HepG2 (cell line): ENCODE measurements at regions not wholly inside any gene's neighbourhood (a gene's known extent, or its start where the extent isn't known, plus 50 kb on each side); places are given as distances from the start of the nearest gene placed in this dataset.

Source experiments
- ATAC-seq: fragments of 200-7000 bp; cut with Tn5 transposase; 3 replicates; pipeline ENCODE4 v1.9.1; 2020; ENCODE audit warnings: mild to moderate bottlenecking, moderate library complexity
- BruUV-seq: library from RNA; stranded (reverse); fragments of 400-500 nt; replicated peaks from 2 replicates; lab custom pipeline; 2021; lab: Mats Ljungman, UMichigan
- CTCF ChIA-PET: fragments of 300-600 bp; formaldehyde crosslinking; extraction: SDS; loops from one replicate; lab custom pipeline; 2021; ENCODE audit warnings: low total read pairs, inconsistent platforms, low intra/inter-chr PET ratio; lab: Yijun Ruan, JAX
- POLR2A ChIA-PET: fragments of 350-600 bp; sonication (Branson Sonifier 250); formaldehyde crosslinking; loops from one replicate; lab custom pipeline; 2020; ENCODE audit warnings: antibody characterized with exemption, inconsistent platforms; lab: Yijun Ruan, JAX
- DNase-seq: peaks from one replicate; pipeline ENCODE4 v3.0.0-alpha.2; 2015; ENCODE audit warnings: low spot score
- FAIRE-seq: peaks from 3 replicates; lab custom pipeline; 2011; peaks lifted over from hg19 to GRCh38; lab: Jason Lieb, UNC
- H2AFZ ChIP-seq: one replicate; pipeline ENCODE4 v1.6.1; 2011; ENCODE audit warnings: low read length, inconsistent platforms
- H3K27ac ChIP-seq: fragments of 300-600 bp; 3 replicates; pipeline ENCODE4 v1.8.0; 2011; ENCODE audit warnings: mixed run types, mild to moderate bottlenecking, mixed read lengths, low read length, inconsistent platforms; ENCODE audit not compliant: insufficient read depth; ENCODE audit errors: extremely low read length
- H3K27me3 ChIP-seq, 2 experiments: fragments of 200-600 bp in 1 of 2; 2 replicates in 1 of 2; 3 replicates in 1 of 2; pipeline versions ENCODE4 v1.6.0 to v1.8.0; 2011; ENCODE audit warnings: low read length in 2 of 2, mild to moderate bottlenecking in 2 of 2, moderate library complexity in 2 of 2, inconsistent platforms in 1 of 2; ENCODE audit not compliant: insufficient read depth in 2 of 2, control insufficient read depth in 1 of 2
- H3K36me3 ChIP-seq, 2 experiments: fragments of 200-600 bp in 1 of 2; replicated peaks in 1 of 2; 2 replicates in 1 of 2; 3 replicates in 1 of 2; pipeline versions ENCODE4 v1.5.1 to v1.8.0; 2011; ENCODE audit warnings: low read length in 2 of 2, inconsistent platforms in 1 of 2; ENCODE audit not compliant: insufficient read depth in 2 of 2, control insufficient read depth in 1 of 2
- H3K4me1 ChIP-seq: 2 replicates; pipeline ENCODE4 v1.5.1; 2012; ENCODE audit warnings: low read length, inconsistent platforms; ENCODE audit not compliant: insufficient read depth
- H3K4me2 ChIP-seq: 2 replicates; pipeline ENCODE4 v1.6.0; 2011; ENCODE audit warnings: low read depth, low read length, inconsistent platforms
- H3K4me3 ChIP-seq, 3 experiments: fragments of 200-600 bp in 1 of 3; sonication (generic), shearing (Covaris generic) in 1 of 3; replicated peaks in 1 of 3; 2 replicates each; pipeline ENCODE4 v1.5.1; 2011 to 2016; ENCODE audit warnings: low read length in 3 of 3, inconsistent platforms in 2 of 3, low read depth in 2 of 3, mild to moderate bottlenecking in 2 of 3, control low read depth in 1 of 3, mixed read lengths in 1 of 3; ENCODE audit not compliant: insufficient read depth in 1 of 3
- H3K79me2 ChIP-seq: one replicate; pipeline ENCODE4 v1.6.1; 2011; ENCODE audit warnings: low read length, inconsistent platforms; ENCODE audit not compliant: insufficient read depth
- H3K9ac ChIP-seq: 2 replicates; pipeline ENCODE4 v1.6.0; 2011; ENCODE audit warnings: mild to moderate bottlenecking, low read depth, low read length, inconsistent platforms; ENCODE audit not compliant: insufficient read depth
- H3K9me3 ChIP-seq: 2 replicates; pipeline ENCODE4 v1.5.1; 2012; ENCODE audit warnings: mild to moderate bottlenecking, low read length
- H4K20me1 ChIP-seq: 2 replicates; pipeline ENCODE4 v1.6.0; 2011; ENCODE audit warnings: inconsistent platforms, mild to moderate bottlenecking, low read length, moderate library complexity; ENCODE audit not compliant: insufficient read depth
- CREB1 ChIP-seq, 2 experiments: fragments of 450-650 bp in 1 of 2; IDR thresholded peaks; 2 replicates each; pipeline ENCODE4 v1.6.1; 2016 to 2017; ENCODE audit warnings: control low read depth in 1 of 2, mild to moderate bottlenecking in 1 of 2, missing compliant biosample characterization in 1 of 2, missing genetic modification characterization in 1 of 2
- IRX3 ChIP-seq: sonication (generic); formaldehyde crosslinking; IDR thresholded peaks from 2 replicates; pipeline ENCODE4 v1.8.1; 2023; ENCODE audit warnings: mild to moderate bottlenecking, low read depth, missing genetic modification reagents, borderline replicate concordance
- MEIS1 ChIP-seq: sonication (generic); formaldehyde crosslinking; IDR thresholded peaks from 2 replicates; pipeline ENCODE4 v1.9.0; 2021; ENCODE audit warnings: mild to moderate bottlenecking, missing genetic modification reagents, moderate library complexity, borderline replicate concordance
- NFATC3 ChIP-seq: sonication (generic); formaldehyde crosslinking; IDR thresholded peaks from 2 replicates; pipeline ENCODE4 v1.5.1; 2020; ENCODE audit warnings: mild to moderate bottlenecking, missing genetic modification reagents
- NR1H2 ChIP-seq: sonication (generic); formaldehyde crosslinking; IDR thresholded peaks from 2 replicates; pipeline ENCODE4 v1.8.1; 2022; ENCODE audit warnings: low read depth, missing genetic modification reagents, borderline replicate concordance
- SMAD1 ChIP-seq: sonication (generic); formaldehyde crosslinking; IDR thresholded peaks from 2 replicates; pipeline ENCODE4 v1.4.0; 2020; ENCODE audit warnings: missing genetic modification reagents, low read depth, mild to moderate bottlenecking, borderline replicate concordance
- SP4 ChIP-seq: sonication (generic); formaldehyde crosslinking; IDR thresholded peaks from 2 replicates; pipeline ENCODE4 v1.8.1; 2023; ENCODE audit warnings: mild to moderate bottlenecking, missing genetic modification reagents
- ZNF205 ChIP-seq: IDR thresholded peaks from 2 replicates; pipeline ENCODE4 v1.6.1; 2018; ENCODE audit warnings: missing biosample characterization, missing genetic modification reagents
- ZNF598 ChIP-seq: sonication (generic); formaldehyde crosslinking; IDR thresholded peaks from 2 replicates; pipeline ENCODE4 v1.5.1; 2020; ENCODE audit warnings: mild to moderate bottlenecking, missing genetic modification reagents, borderline replicate concordance
- ZNF878 ChIP-seq: sonication (generic); formaldehyde crosslinking; IDR thresholded peaks from 2 replicates; pipeline ENCODE4 v1.8.1; 2023; ENCODE audit warnings: mild to moderate bottlenecking, missing genetic modification reagents, moderate library complexity
- WGBS: methylation state at CpG from one replicate; pipeline ENCODE4 v1.1.6; 2017; ENCODE audit warnings: low lambda C conversion rate; 5-methylcytosine and 5-hydroxymethylcytosine counted together
- in situ Hi-C: cut with HindIII; loops from 2 replicates; pipeline ENCODE4 v1.10.0; 2017; ENCODE audit warnings: low pct_unique_long_range_greater_than_20kb; ENCODE audit not compliant: extremely low pct_ligation_motif_present
- intact Hi-C: fragments of 100-400 bp; cut with micrococcal nuclease; formaldehyde crosslinking; loops from one replicate; pipeline ENCODE4 v1.10.0; 2022; ENCODE audit not compliant: unreplicated experiment
- TF ChIP-seq, protein P1 (sequence below), 2 experiments: fragments of 450-650 bp in 1 of 2; sonication (generic) in 1 of 2; formaldehyde crosslinking in 1 of 2; IDR thresholded peaks; 2 replicates each; pipeline versions ENCODE4 v1.6.1 to v1.8.0; 2016 to 2022; ENCODE audit warnings: antibody characterized with exemption in 1 of 2, mild to moderate bottlenecking in 1 of 2, missing genetic modification reagents in 1 of 2

GRCh38 chr20:57921676-57922075 lies 211.9 kb upstream of the PMEPA1 start:
- Histone ChIP-seq H3K27me3 (peaks cover 3 to 8% of the 10 kb centered on the region in 2 experiments; a peak in 1 of 5 replicates), H3K4me1 (no peaks in the 10 kb centered on the region), H4K20me1 (no peaks in the 10 kb centered on the region), H3K9me3 (peaks cover 16% of the 10 kb centered on the region), H3K9ac (no peak overlapping the region), H3K36me3 (no peaks in the 10 kb centered on the region), H3K4me3 (no peak overlapping the region), H3K4me2 (no peak overlapping the region), H3K27ac (no peak overlapping the region), H2AFZ (no peak overlapping the region), H3K79me2 (no peaks in the 10 kb centered on the region)
- intact Hi-C loops, result no loop called here
- in situ Hi-C loops, result no loop called here
- ChIA-PET POLR2A (no interaction called here), CTCF (no interaction called here)
- BruUV-seq, result no TSS peak
- FAIRE-seq (no peak), ATAC-seq (no peak), DNase-seq (no peak)
- TF ChIP-seq NR1H2, result no peak
- TF ChIP-seq IRX3, result no peak
- TF ChIP-seq NFATC3, result no peak
- TF ChIP-seq MEIS1 (CRISPR knock-in tag), result no peak
- TF ChIP-seq ZNF598, result no peak
- no peak for TF ChIP-seq SP4 (CRISPR knock-in tag)
- TF ChIP-seq ZNF205, result no peak
- WGBS, result 31% methylated on average over 8 of the region's 8 CpGs

DNA sequence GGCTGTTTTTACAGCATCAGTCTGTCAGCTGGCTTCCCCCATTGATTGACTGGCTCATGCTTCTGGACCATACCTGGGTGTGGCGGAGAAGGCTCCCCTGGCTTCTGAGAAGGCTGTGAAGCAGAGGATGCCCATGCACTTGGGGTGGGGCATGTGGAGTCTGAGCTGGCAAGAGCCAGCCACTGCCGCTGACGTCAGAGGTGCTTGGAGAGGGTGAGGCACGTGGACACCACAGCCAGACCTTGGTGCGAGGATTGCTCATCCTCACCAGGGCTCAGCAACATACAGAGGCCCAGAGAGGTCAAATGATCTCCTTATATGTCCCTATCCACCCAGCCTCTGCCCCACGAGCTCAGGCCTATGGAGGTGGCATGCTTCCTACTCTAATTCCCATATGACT lies 211.2 kb upstream of the PMEPA1 start:
- peaks cover 3 to 8% of the 10 kb centered on the region in 2 experiments; a peak in 1 of 5 replicates for H3K27me3 ChIP-seq
- H3K9me3 ChIP-seq, result peaks cover 9% of the 10 kb centered on the region
- no peak for ATAC-seq
- FAIRE-seq, result no peak
- no peak overlapping the region for H3K4me2 ChIP-seq
- in situ Hi-C loops (no loop called here), intact Hi-C loops (no loop called here)
- DNase-seq, result no peak
- no peak overlapping the region for H3K27ac ChIP-seq
- H3K4me1 ChIP-seq, result no peaks in the 10 kb centered on the region
- no peak overlapping the region for H3K9ac ChIP-seq
- no peak overlapping the region for H3K4me3 ChIP-seq
- H2AFZ ChIP-seq, result no peak overlapping the region
- H3K36me3 ChIP-seq, result no peaks in the 10 kb centered on the region
- H3K79me2 ChIP-seq, result no peaks in the 10 kb centered on the region
- no TSS peak for BruUV-seq
- no peaks in the 10 kb centered on the region for H4K20me1 ChIP-seq
- 10% methylated on average over 6 of the region's 6 CpGs for WGBS
- ChIA-PET CTCF (no interaction called here), POLR2A (no interaction called here)
- TF ChIP-seq CREB1 (IDR thresholded peaks at IDR 0.05), result peak; percentile 89
- TF ChIP-seq CREB1 (CRISPR knock-in tag; IDR thresholded peaks at IDR 0.05), result no peak
- TF ChIP-seq SMAD1 (CRISPR knock-in tag), result no peak
- TF ChIP-seq ZNF878 (CRISPR knock-in tag), result no peak
- TF ChIP-seq, protein P1, sequence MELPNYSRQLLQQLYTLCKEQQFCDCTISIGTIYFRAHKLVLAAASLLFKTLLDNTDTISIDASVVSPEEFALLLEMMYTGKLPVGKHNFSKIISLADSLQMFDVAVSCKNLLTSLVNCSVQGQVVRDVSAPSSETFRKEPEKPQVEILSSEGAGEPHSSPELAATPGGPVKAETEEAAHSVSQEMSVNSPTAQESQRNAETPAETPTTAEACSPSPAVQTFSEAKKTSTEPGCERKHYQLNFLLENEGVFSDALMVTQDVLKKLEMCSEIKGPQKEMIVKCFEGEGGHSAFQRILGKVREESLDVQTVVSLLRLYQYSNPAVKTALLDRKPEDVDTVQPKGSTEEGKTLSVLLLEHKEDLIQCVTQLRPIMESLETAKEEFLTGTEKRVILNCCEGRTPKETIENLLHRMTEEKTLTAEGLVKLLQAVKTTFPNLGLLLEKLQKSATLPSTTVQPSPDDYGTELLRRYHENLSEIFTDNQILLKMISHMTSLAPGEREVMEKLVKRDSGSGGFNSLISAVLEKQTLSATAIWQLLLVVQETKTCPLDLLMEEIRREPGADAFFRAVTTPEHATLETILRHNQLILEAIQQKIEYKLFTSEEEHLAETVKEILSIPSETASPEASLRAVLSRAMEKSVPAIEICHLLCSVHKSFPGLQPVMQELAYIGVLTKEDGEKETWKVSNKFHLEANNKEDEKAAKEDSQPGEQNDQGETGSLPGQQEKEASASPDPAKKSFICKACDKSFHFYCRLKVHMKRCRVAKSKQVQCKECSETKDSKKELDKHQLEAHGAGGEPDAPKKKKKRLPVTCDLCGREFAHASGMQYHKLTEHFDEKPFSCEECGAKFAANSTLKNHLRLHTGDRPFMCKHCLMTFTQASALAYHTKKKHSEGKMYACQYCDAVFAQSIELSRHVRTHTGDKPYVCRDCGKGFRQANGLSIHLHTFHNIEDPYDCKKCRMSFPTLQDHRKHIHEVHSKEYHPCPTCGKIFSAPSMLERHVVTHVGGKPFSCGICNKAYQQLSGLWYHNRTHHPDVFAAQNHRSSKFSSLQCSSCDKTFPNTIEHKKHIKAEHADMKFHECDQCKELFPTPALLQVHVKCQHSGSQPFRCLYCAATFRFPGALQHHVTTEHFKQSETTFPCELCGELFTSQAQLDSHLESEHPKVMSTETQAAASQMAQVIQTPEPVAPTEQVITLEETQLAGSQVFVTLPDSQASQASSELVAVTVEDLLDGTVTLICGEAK (IDR thresholded peaks at IDR 0.05), result no peak
- TF ChIP-seq, protein P1 (CRISPR knock-in tag; IDR thresholded peaks at IDR 0.05), result no peak
